ENCODE measurements at regions not wholly inside any gene's neighbourhood (a gene's known extent, or its start where the extent isn't known, plus 50 kb on each side); places are given as distances from the start of the nearest gene placed in this dataset.

DNA sequence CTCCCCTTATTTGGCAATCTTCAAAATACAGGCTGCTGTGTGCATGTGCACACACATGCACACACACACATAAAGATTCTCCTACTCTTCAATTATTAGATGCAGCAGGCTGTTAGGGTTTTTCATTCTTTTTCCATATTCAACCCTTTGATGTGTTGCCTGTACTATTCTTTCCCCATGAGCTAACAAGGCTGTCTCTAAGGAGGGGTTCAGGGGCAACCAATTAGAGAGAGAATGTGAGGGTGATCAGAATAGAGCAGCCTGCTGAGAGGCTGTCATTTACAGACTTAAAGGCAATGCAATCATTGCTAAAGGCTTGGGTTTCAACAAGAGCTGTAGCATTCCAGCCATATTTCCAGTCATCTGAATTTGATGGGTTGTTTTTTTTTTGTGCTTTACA is 467.4 kb upstream of the ID4 start:
- no peaks in the 10 kb centered on the region for H3K36me3 ChIP-seq (ENCODE audit: control insufficient read depth in 2 of 2, insufficient read depth in 2 of 2, low read length in 1 of 2)
- H3K27ac ChIP-seq (ENCODE audit: low read depth in 1 of 2, low read length in 1 of 2), result no peak overlapping the region
- no peaks in the 10 kb centered on the region for H3K9me3 ChIP-seq (ENCODE audit: control insufficient read depth in 2 of 2, insufficient read depth in 1 of 2, low read length in 1 of 2)
- no peak for DNase-seq (ENCODE audit: low read depth in 6 of 9, low spot score in 9 of 9)
- no peaks in the 10 kb centered on the region for H3K27me3 ChIP-seq (ENCODE audit: control insufficient read depth in 2 of 2, insufficient read depth in 1 of 2, low read length in 1 of 2)
- no peak overlapping the region for H3K4me3 ChIP-seq (ENCODE audit: low read length in 2 of 2)
- H3K4me1 ChIP-seq (ENCODE audit: control insufficient read depth in 2 of 2, insufficient read depth in 2 of 2, low read length in 2 of 2), result no peaks in the 10 kb centered on the region

DNA sequence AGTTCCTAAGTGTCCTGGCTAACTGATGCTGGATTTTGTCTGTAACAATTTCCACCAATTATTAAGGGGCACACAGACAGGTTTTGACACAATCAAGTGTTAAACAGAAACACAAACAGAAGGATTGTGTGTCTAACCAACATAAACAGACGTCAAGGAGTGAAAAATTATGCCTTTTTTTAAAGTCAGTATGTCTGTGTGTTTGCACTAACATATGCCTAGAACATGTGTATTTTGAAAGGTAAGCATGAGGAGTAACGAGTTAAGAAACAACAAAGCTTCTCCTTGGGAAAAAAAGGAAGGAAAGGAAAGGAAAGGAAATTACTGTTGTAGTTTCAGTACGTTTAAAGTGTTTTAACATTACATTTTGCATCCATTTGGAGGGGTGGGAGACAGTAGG is 466.3 kb upstream of the ID4 start:
- Histone ChIP-seq H3K27ac (ENCODE audit: low read depth in 1 of 2, low read length in 1 of 2) (no peak overlapping the region), H3K27me3 (ENCODE audit: control insufficient read depth in 2 of 2, insufficient read depth in 1 of 2, low read length in 1 of 2) (no peaks in the 10 kb centered on the region), H3K9me3 (ENCODE audit: control insufficient read depth in 2 of 2, insufficient read depth in 1 of 2, low read length in 1 of 2) (no peaks in the 10 kb centered on the region), H3K36me3 (ENCODE audit: control insufficient read depth in 2 of 2, insufficient read depth in 2 of 2, low read length in 1 of 2) (no peaks in the 10 kb centered on the region), H3K4me1 (ENCODE audit: control insufficient read depth in 2 of 2, insufficient read depth in 2 of 2, low read length in 2 of 2) (no peaks in the 10 kb centered on the region), H3K4me3 (ENCODE audit: low read length in 2 of 2) (no peak overlapping the region)
- no peak for DNase-seq (ENCODE audit: low read depth in 6 of 9, low spot score in 9 of 9)
- WGBS, result 33% methylated on average over 3 of the region's 3 CpGs

GRCh38 chr6:19375613-19376012 is 461.6 kb upstream of the ID4 start:
- Histone ChIP-seq H3K9me3 (ENCODE audit: control insufficient read depth in 2 of 2, insufficient read depth in 1 of 2, low read length in 1 of 2) (no peaks in the 10 kb centered on the region), H3K27ac (ENCODE audit: low read depth in 1 of 2, low read length in 1 of 2) (no peak overlapping the region), H3K27me3 (ENCODE audit: control insufficient read depth in 2 of 2, insufficient read depth in 1 of 2, low read length in 1 of 2) (no peaks in the 10 kb centered on the region), H3K4me3 (ENCODE audit: low read length in 2 of 2) (no peak overlapping the region), H3K36me3 (ENCODE audit: control insufficient read depth in 2 of 2, insufficient read depth in 2 of 2, low read length in 1 of 2) (no peaks in the 10 kb centered on the region), H3K4me1 (ENCODE audit: control insufficient read depth in 2 of 2, insufficient read depth in 2 of 2, low read length in 2 of 2) (no peaks in the 10 kb centered on the region)
- no peak for DNase-seq (ENCODE audit: low read depth in 6 of 9, low spot score in 9 of 9)

GRCh38 chr6:19377722-19378121 is 459.4 kb upstream of the ID4 start:
- Histone ChIP-seq H3K27ac (ENCODE audit: low read depth in 1 of 2, low read length in 1 of 2) (no peak overlapping the region), H3K4me1 (ENCODE audit: control insufficient read depth in 2 of 2, insufficient read depth in 2 of 2, low read length in 2 of 2) (no peaks in the 10 kb centered on the region), H3K4me3 (ENCODE audit: low read length in 2 of 2) (no peak overlapping the region), H3K27me3 (ENCODE audit: control insufficient read depth in 2 of 2, insufficient read depth in 1 of 2, low read length in 1 of 2) (no peaks in the 10 kb centered on the region), H3K36me3 (ENCODE audit: control insufficient read depth in 2 of 2, insufficient read depth in 2 of 2, low read length in 1 of 2) (no peaks in the 10 kb centered on the region), H3K9me3 (ENCODE audit: control insufficient read depth in 2 of 2, insufficient read depth in 1 of 2, low read length in 1 of 2) (peaks cover 0 to 2% of the 10 kb centered on the region in 2 donors)
- 90% methylated on average over 3 of the region's 3 CpGs for WGBS
- no peak for DNase-seq (ENCODE audit: low read depth in 6 of 9, low spot score in 9 of 9)

GRCh38 chr6:19380293-19380692 is 456.9 kb upstream of the ID4 start:
- no peaks in the 10 kb centered on the region for H3K27me3 ChIP-seq (ENCODE audit: control insufficient read depth in 2 of 2, insufficient read depth in 1 of 2, low read length in 1 of 2)
- H3K36me3 ChIP-seq (ENCODE audit: control insufficient read depth in 2 of 2, insufficient read depth in 2 of 2, low read length in 1 of 2), result no peaks in the 10 kb centered on the region
- H3K27ac ChIP-seq (ENCODE audit: low read depth in 1 of 2, low read length in 1 of 2), result no peak overlapping the region
- H3K9me3 ChIP-seq (ENCODE audit: control insufficient read depth in 2 of 2, insufficient read depth in 1 of 2, low read length in 1 of 2), result peaks cover 0 to 3% of the 10 kb centered on the region in 2 donors
- no peak overlapping the region for H3K4me3 ChIP-seq (ENCODE audit: low read length in 2 of 2)
- 82% methylated on average over 2 of the region's 2 CpGs for WGBS
- DNase-seq (ENCODE audit: low read depth in 6 of 9, low spot score in 9 of 9), result no peak
- H3K4me1 ChIP-seq (ENCODE audit: control insufficient read depth in 2 of 2, insufficient read depth in 2 of 2, low read length in 2 of 2), result no peaks in the 10 kb centered on the region

- WGBS, result 83% methylated on average over 3 of the region's 3 CpGs
- no peak for DNase-seq (ENCODE audit: low read depth in 6 of 9, low spot score in 9 of 9)
- Histone ChIP-seq H3K27me3 (ENCODE audit: control insufficient read depth in 2 of 2, insufficient read depth in 1 of 2, low read length in 1 of 2) (no peaks in the 10 kb centered on the region), H3K9me3 (ENCODE audit: control insufficient read depth in 2 of 2, insufficient read depth in 1 of 2, low read length in 1 of 2) (peaks cover 0 to 3% of the 10 kb centered on the region in 2 donors), H3K4me3 (ENCODE audit: low read length in 2 of 2) (no peak overlapping the region), H3K36me3 (ENCODE audit: control insufficient read depth in 2 of 2, insufficient read depth in 2 of 2, low read length in 1 of 2) (no peaks in the 10 kb centered on the region), H3K27ac (ENCODE audit: low read depth in 1 of 2, low read length in 1 of 2) (no peak overlapping the region), H3K4me1 (ENCODE audit: control insufficient read depth in 2 of 2, insufficient read depth in 2 of 2, low read length in 2 of 2) (no peaks in the 10 kb centered on the region)
Measured at GRCh38 chr6:19382676-19383075, 454.5 kb upstream of the ID4 start.

DNA sequence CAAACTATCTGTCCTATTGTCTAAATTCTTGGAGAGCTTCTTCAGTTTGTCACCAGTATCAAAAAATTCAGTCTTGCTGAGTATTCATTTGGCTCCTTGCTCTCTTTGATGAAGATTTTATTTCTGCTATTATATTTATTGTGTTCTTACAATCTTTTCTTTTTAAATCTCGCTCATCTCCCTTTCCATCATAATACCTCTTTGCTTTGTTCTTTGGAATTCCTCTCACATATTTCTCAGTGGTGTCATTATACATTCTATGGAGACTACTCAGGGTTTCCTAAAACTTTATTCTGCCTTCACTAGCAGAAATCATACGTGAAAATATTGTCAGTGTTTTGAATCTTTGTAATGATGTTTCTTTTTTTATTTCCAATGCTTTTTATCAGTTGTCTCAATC is 445.2 kb upstream of the ID4 start:
- no peaks in the 10 kb centered on the region for H3K4me1 ChIP-seq (ENCODE audit: control insufficient read depth in 2 of 2, insufficient read depth in 2 of 2, low read length in 2 of 2)
- no peak overlapping the region for H3K4me3 ChIP-seq (ENCODE audit: low read length in 2 of 2)
- H3K36me3 ChIP-seq (ENCODE audit: control insufficient read depth in 2 of 2, insufficient read depth in 2 of 2, low read length in 1 of 2), result no peaks in the 10 kb centered on the region
- no peak for DNase-seq (ENCODE audit: low read depth in 6 of 9, low spot score in 9 of 9)
- no peaks in the 10 kb centered on the region for H3K9me3 ChIP-seq (ENCODE audit: control insufficient read depth in 2 of 2, insufficient read depth in 1 of 2, low read length in 1 of 2)
- no peak overlapping the region for H3K27ac ChIP-seq (ENCODE audit: low read depth in 1 of 2, low read length in 1 of 2)
- H3K27me3 ChIP-seq (ENCODE audit: control insufficient read depth in 2 of 2, insufficient read depth in 1 of 2, low read length in 1 of 2), result no peaks in the 10 kb centered on the region
- 64% methylated on average over 2 of the region's 2 CpGs for WGBS

DNA sequence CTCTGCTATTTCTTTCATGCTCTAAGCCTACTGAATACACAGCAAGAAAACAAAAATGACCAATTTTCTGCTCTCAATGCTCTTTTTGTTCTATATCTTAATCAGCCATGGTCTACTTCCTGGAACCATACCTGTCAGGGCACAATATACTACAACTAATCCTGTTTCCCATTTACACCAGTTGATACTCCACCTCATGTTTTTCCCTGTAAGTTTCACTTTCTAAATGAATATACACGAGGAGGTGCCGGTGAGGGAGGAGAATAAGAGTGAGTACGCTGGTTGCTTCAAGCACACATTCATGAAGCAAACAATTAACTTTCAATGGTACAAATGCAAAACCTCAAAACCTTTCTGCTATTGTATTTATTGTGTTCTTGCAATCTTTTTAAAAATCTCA is 443.1 kb upstream of the ID4 start:
- Histone ChIP-seq H3K27me3 (ENCODE audit: control insufficient read depth in 2 of 2, insufficient read depth in 1 of 2, low read length in 1 of 2) (no peaks in the 10 kb centered on the region), H3K9me3 (ENCODE audit: control insufficient read depth in 2 of 2, insufficient read depth in 1 of 2, low read length in 1 of 2) (no peaks in the 10 kb centered on the region), H3K4me1 (ENCODE audit: control insufficient read depth in 2 of 2, insufficient read depth in 2 of 2, low read length in 2 of 2) (no peaks in the 10 kb centered on the region), H3K27ac (ENCODE audit: low read depth in 1 of 2, low read length in 1 of 2) (no peak overlapping the region), H3K36me3 (ENCODE audit: control insufficient read depth in 2 of 2, insufficient read depth in 2 of 2, low read length in 1 of 2) (no peaks in the 10 kb centered on the region), H3K4me3 (ENCODE audit: low read length in 2 of 2) (no peak overlapping the region)
- DNase-seq (ENCODE audit: low read depth in 6 of 9, low spot score in 9 of 9), result no peak
- WGBS, result 93% methylated on average over 3 of the region's 3 CpGs

GRCh38 chr6:19394687-19395086 is 442.5 kb upstream of the ID4 start:
- Histone ChIP-seq H3K27me3 (ENCODE audit: control insufficient read depth in 2 of 2, insufficient read depth in 1 of 2, low read length in 1 of 2) (no peaks in the 10 kb centered on the region), H3K4me3 (ENCODE audit: low read length in 2 of 2) (no peak overlapping the region)
- no peak for DNase-seq (ENCODE audit: low read depth in 6 of 9, low spot score in 9 of 9)

DNA sequence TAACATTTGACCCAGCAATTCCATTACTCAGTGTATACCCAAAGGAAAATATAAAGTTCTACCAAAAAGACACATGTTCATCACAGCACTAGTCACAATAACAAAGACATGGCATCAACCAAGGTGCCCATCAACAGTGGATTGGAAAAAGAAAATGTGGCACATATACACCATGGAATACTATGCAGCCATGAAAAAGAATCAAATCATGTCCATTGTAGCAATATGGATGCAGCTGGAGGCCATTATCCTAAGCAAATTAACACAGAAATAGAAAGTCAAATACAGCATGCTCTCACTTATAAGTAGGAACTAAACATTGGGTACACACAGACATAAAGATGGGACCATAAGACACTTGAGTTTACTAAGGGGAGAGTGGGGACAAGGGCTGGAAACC is 441.9 kb upstream of the ID4 start:
- Histone ChIP-seq H3K27ac (ENCODE audit: low read depth in 1 of 2, low read length in 1 of 2) (no peak overlapping the region), H3K9me3 (ENCODE audit: control insufficient read depth in 2 of 2, insufficient read depth in 1 of 2, low read length in 1 of 2) (no peaks in the 10 kb centered on the region)
- no peak for DNase-seq (ENCODE audit: low read depth in 6 of 9, low spot score in 9 of 9)

More at GRCh38 chr6:19394687-19395086, 442.5 kb upstream of the ID4 start:
- Histone ChIP-seq H3K27ac (ENCODE audit: low read depth in 1 of 2, low read length in 1 of 2) (no peak overlapping the region), H3K4me1 (ENCODE audit: control insufficient read depth in 2 of 2, insufficient read depth in 2 of 2, low read length in 2 of 2) (no peaks in the 10 kb centered on the region), H3K36me3 (ENCODE audit: control insufficient read depth in 2 of 2, insufficient read depth in 2 of 2, low read length in 1 of 2) (no peaks in the 10 kb centered on the region), H3K9me3 (ENCODE audit: control insufficient read depth in 2 of 2, insufficient read depth in 1 of 2, low read length in 1 of 2) (no peaks in the 10 kb centered on the region)
- WGBS, result 94% methylated on average over 4 of the region's 4 CpGs

More for the DNA sequence above, 441.9 kb upstream of the ID4 start:
- Histone ChIP-seq H3K36me3 (ENCODE audit: control insufficient read depth in 2 of 2, insufficient read depth in 2 of 2, low read length in 1 of 2) (no peaks in the 10 kb centered on the region), H3K4me3 (ENCODE audit: low read length in 2 of 2) (no peak overlapping the region), H3K4me1 (ENCODE audit: control insufficient read depth in 2 of 2, insufficient read depth in 2 of 2, low read length in 2 of 2) (no peaks in the 10 kb centered on the region), H3K27me3 (ENCODE audit: control insufficient read depth in 2 of 2, insufficient read depth in 1 of 2, low read length in 1 of 2) (no peaks in the 10 kb centered on the region)

All from thymus (tissue), 11 donors.